Right lobe of liver (tissue), 6 donors: ENCODE measurements at regions not wholly inside any gene's neighbourhood (a gene's known extent, or its start where the extent isn't known, plus 50 kb on each side); places are given as distances from the start of the nearest gene placed in this dataset.
A peak's percentile ranks its signal among the peaks of the same experiment; 100 is the strongest.

Source experiments
- ATAC-seq, 4 donors: fragments of 200-7000 bp; cut with Tn5 transposase; one replicate each; pipeline ENCODE4 v1.9.1; 2020; ENCODE audit warnings: mild to moderate bottlenecking in 4 of 4, moderate library complexity in 4 of 4
- DNase-seq, 3 donors: peaks; one replicate each; pipeline ENCODE4 v3.0.0-alpha.2; 2020
- H3K27ac ChIP-seq, 3 donors: fragments of 200-600 bp; one replicate each; pipeline ENCODE4 v1.8.0; 2022
- H3K27me3 ChIP-seq, 2 donors: fragments of 200-600 bp; one replicate each; pipeline ENCODE4 v1.8.0; 2022
- H3K36me3 ChIP-seq, 4 donors: fragments of 200-600 bp; sonication (generic) in 1 of 4; one replicate each; pipeline versions ENCODE4 v1.5.1 to v1.8.0; 2017 to 2022; ENCODE audit warnings: control low read depth in 1 of 4
- H3K4me1 ChIP-seq, 4 donors: fragments of 200-600 bp; sonication (generic) in 1 of 4; one replicate each; pipeline versions ENCODE4 v1.5.1 to v1.8.0; 2017 to 2022; ENCODE audit warnings: control low read depth in 1 of 4
- H3K4me3 ChIP-seq, 3 donors: fragments of 200-600 bp; one replicate each; pipeline ENCODE4 v1.8.0; 2022
- H3K9me3 ChIP-seq, 4 donors: fragments of 200-600 bp; sonication (generic) in 1 of 4; one replicate each; pipeline versions ENCODE4 v1.5.1 to v1.8.0; 2017 to 2022; ENCODE audit warnings: control low read depth in 1 of 4
- CTCF ChIP-seq, 4 donors: fragments of 200-600 bp in 3 of 4; fragments of 450-650 bp in 1 of 4; IDR thresholded peaks; one replicate each; pipeline versions ENCODE4 v1.5.1 to v1.8.0; 2016 to 2022; ENCODE audit warnings: antibody characterized with exemption in 4 of 4, mild to moderate bottlenecking in 2 of 4
- POLR2A ChIP-seq: fragments of 450-650 bp; IDR thresholded peaks from one replicate; pipeline ENCODE4 v1.6.1; 2017; ENCODE audit warnings: antibody characterized with exemption, mild to moderate bottlenecking
- WGBS: methylation state at CpG from one replicate; pipeline ENCODE4 v1.1.6; 2018; ENCODE audit warnings: low coverage, low lambda C conversion rate; ENCODE audit not compliant: insufficient coverage; ENCODE audit errors: missing lambda C conversion rate; 5-methylcytosine and 5-hydroxymethylcytosine counted together
- intact Hi-C, 2 donors: fragments of 100-400 bp; cut with DNase I; formaldehyde crosslinking; loops; one replicate each; pipeline versions ENCODE4 v1.11.2 to v1.14.1; 2022
- donor health status: DM: no; HTN: yes; CAD: no.
- donor health status: DM: no; HTN: no; CAD: no.
- donor health status: DM: no; HTN: no; CAD: no.
- donor health status: DM: no; HTN: yes; CAD: no.
- donor health status: DM: no; HTN: yes; CAD: no.

- intact Hi-C loops, result no loop called here
- ATAC-seq, result no peak
- no peak for DNase-seq
Observed at GRCh38 chr5:68699966-68700365, 393.8 kb upstream of the SLC30A5 start.

GRCh38 chr5:68707575-68707974, 386.2 kb upstream of the SLC30A5 start:
- no peak for DNase-seq
- intact Hi-C loops, result no loop called here
- no peaks in the 10 kb centered on the region for H3K36me3 ChIP-seq
- no peak overlapping the region for H3K4me3 ChIP-seq
- H3K27ac ChIP-seq, result no peak overlapping the region
- no peak for ATAC-seq
- H3K27me3 ChIP-seq, result no peaks in the 10 kb centered on the region
- TF ChIP-seq POLR2A (no peak), CTCF (IDR thresholded peaks at IDR 0.05) (no peak)
- WGBS, result 0% methylated on average over 1 of the region's 2 CpGs
- no peaks in the 10 kb centered on the region for H3K9me3 ChIP-seq
- H3K4me1 ChIP-seq, result no peaks in the 10 kb centered on the region

More at GRCh38 chr5:68699966-68700365, 393.8 kb upstream of the SLC30A5 start:
- WGBS, result 86% methylated on average over 2 of the region's 2 CpGs
- Histone ChIP-seq H3K27me3 (no peaks in the 10 kb centered on the region), H3K4me1 (no peaks in the 10 kb centered on the region), H3K9me3 (no peaks in the 10 kb centered on the region), H3K4me3 (no peak overlapping the region), H3K36me3 (no peaks in the 10 kb centered on the region), H3K27ac (no peak overlapping the region)
- TF ChIP-seq CTCF (IDR thresholded peaks at IDR 0.05) (no peak), POLR2A (no peak)

GRCh38 chr5:68708156-68708841, 385.5 kb upstream of the SLC30A5 start:
- no peak for DNase-seq
- intact Hi-C loops, result no loop called here
- no peak for ATAC-seq
- Histone ChIP-seq H3K4me1 (no peaks in the 10 kb centered on the region), H3K27ac (no peak overlapping the region), H3K4me3 (no peak overlapping the region), H3K36me3 (no peaks in the 10 kb centered on the region), H3K9me3 (no peaks in the 10 kb centered on the region), H3K27me3 (no peaks in the 10 kb centered on the region)
- no peak for TF ChIP-seq POLR2A
- no peak for TF ChIP-seq CTCF (IDR thresholded peaks at IDR 0.05)
- WGBS, result 71% methylated on average over 7 of the region's 7 CpGs

- Histone ChIP-seq H3K27me3 (no peaks in the 10 kb centered on the region), H3K4me1 (no peaks in the 10 kb centered on the region), H3K36me3 (no peaks in the 10 kb centered on the region), H3K4me3 (no peak overlapping the region), H3K9me3 (no peaks in the 10 kb centered on the region), H3K27ac (no peak overlapping the region)
- WGBS, result 35% methylated on average over 1 of the region's 1 CpG
- DNase-seq (no peak), ATAC-seq (peak in 2 of 4 donors; percentile 13 to 28)
- intact Hi-C loops, result no loop called here
- TF ChIP-seq POLR2A (no peak), CTCF (IDR thresholded peaks at IDR 0.05) (no peak)
Observed at GRCh38 chr5:68708842-68709170, 385.0 kb upstream of the SLC30A5 start.

GRCh38 chr5:68709239-68709638, 384.6 kb upstream of the SLC30A5 start:
- Histone ChIP-seq H3K9me3 (no peaks in the 10 kb centered on the region), H3K27ac (no peak overlapping the region), H3K36me3 (no peaks in the 10 kb centered on the region), H3K4me1 (no peaks in the 10 kb centered on the region), H3K27me3 (no peaks in the 10 kb centered on the region), H3K4me3 (no peak overlapping the region)
- 92% methylated on average over 1 of the region's 2 CpGs for WGBS
- intact Hi-C loops, result no loop called here
- ATAC-seq (no peak), DNase-seq (no peak)
- no peak for TF ChIP-seq POLR2A
- no peak for TF ChIP-seq CTCF (IDR thresholded peaks at IDR 0.05)
